ENCODE measurements at regions not wholly inside any gene's neighbourhood (a gene's known extent, or its start where the extent isn't known, plus 50 kb on each side); places are given as distances from the start of the nearest gene placed in this dataset.

- DNase-seq, result no peak
Observed at GRCh38 chr5:68727931-68728330, 365.9 kb upstream of the SLC30A5 start.

- DNase-seq, result no peak
Observed at GRCh38 chr5:68729678-68730077, 364.1 kb upstream of the SLC30A5 start.

GRCh38 chr5:68730220-68730978, 363.4 kb upstream of the SLC30A5 start:
- no peak for DNase-seq

- no peak for DNase-seq
Observed at GRCh38 chr5:68730979-68731654, 362.7 kb upstream of the SLC30A5 start.

GRCh38 chr5:68732251-68732650, 361.6 kb upstream of the SLC30A5 start:
- no peak for DNase-seq

- no peak for DNase-seq
Observed at GRCh38 chr5:68734781-68735180, 359.0 kb upstream of the SLC30A5 start.

GRCh38 chr5:68738236-68738635, 355.6 kb upstream of the SLC30A5 start:
- no peak for DNase-seq

GRCh38 chr5:68738841-68739240, 355.0 kb upstream of the SLC30A5 start:
- no peak for DNase-seq

- DNase-seq, result peak; percentile 2
Observed at GRCh38 chr5:68739752-68740151, 354.1 kb upstream of the SLC30A5 start.

- DNase-seq, result no peak
Observed at GRCh38 chr5:68740226-68740910, 353.4 kb upstream of the SLC30A5 start.

GRCh38 chr5:68744206-68744605, 349.6 kb upstream of the SLC30A5 start:
- no peak for DNase-seq

GRCh38 chr5:68745448-68745847, 348.4 kb upstream of the SLC30A5 start:
- peak; percentile 22 for DNase-seq

- no peak for DNase-seq
Observed at GRCh38 chr5:68746220-68746619, 347.6 kb upstream of the SLC30A5 start.

- DNase-seq, result no peak
Observed at GRCh38 chr5:68746643-68747420, 347.0 kb upstream of the SLC30A5 start.

- DNase-seq, result no peak
Observed at GRCh38 chr5:68747521-68747920, 346.3 kb upstream of the SLC30A5 start.

- DNase-seq, result no peak
Observed at GRCh38 chr5:68748101-68748500, 345.7 kb upstream of the SLC30A5 start.

- DNase-seq, result no peak
Observed at GRCh38 chr5:68749077-68749476, 344.7 kb upstream of the SLC30A5 start.

GRCh38 chr5:68749631-68750030, 344.2 kb upstream of the SLC30A5 start:
- no peak for DNase-seq

- DNase-seq, result no peak
Observed at GRCh38 chr5:68751661-68752060, 342.2 kb upstream of the SLC30A5 start.

GRCh38 chr5:68754536-68754935, 339.3 kb upstream of the SLC30A5 start:
- DNase-seq, result no peak

- no peak for DNase-seq
Observed at GRCh38 chr5:68755293-68755692, 338.5 kb upstream of the SLC30A5 start.

- DNase-seq, result no peak
Observed at GRCh38 chr5:68757006-68757405, 336.8 kb upstream of the SLC30A5 start.

- no peak for DNase-seq
Observed at GRCh38 chr5:68757626-68758212, 336.1 kb upstream of the SLC30A5 start.

Measured in CD4-positive, alpha-beta T cell treated with Interleukin-12 subunit alpha and Interleukin-12 subunit beta, for 1 hour (primary cell).